ENCODE measurements at regions not wholly inside any gene's neighbourhood (a gene's known extent, or its start where the extent isn't known, plus 50 kb on each side); places are given as distances from the start of the nearest gene placed in this dataset.

- TF ChIP-seq CENPBD1 (CRISPR knock-in tag; IDR thresholded peaks at IDR 0.05; ENCODE audit: borderline replicate concordance, low read depth) = no peak
- TF ChIP-seq NONO (IDR thresholded peaks at IDR 0.05) = no peak
- no peak for TF ChIP-seq NONO (CRISPR knock-in tag; conservative IDR thresholded peaks at IDR 0.05)
- TF ChIP-seq ZNF354B (CRISPR knock-in tag; IDR thresholded peaks at IDR 0.05) = no peak
- TF ChIP-seq IRF2 (CRISPR knock-in tag; IDR thresholded peaks at IDR 0.05) = 0 out of 2 replicates have a peak, but pooled peaks have one; percentile 25
- no peak for TF ChIP-seq RNF219 (CRISPR knock-in tag; IDR thresholded peaks at IDR 0.05)
- no peak for TF ChIP-seq SSRP1 (CRISPR knock-in tag; IDR thresholded peaks at IDR 0.05)
- no peak for TF ChIP-seq RNF2 (conservative IDR thresholded peaks at IDR 0.05; ENCODE audit: low read depth)
- TF ChIP-seq ZNF766 (CRISPR knock-in tag; IDR thresholded peaks at IDR 0.05; ENCODE audit: borderline replicate concordance) = no peak
- no peak for TF ChIP-seq ZNF607 (CRISPR knock-in tag; IDR thresholded peaks at IDR 0.05; ENCODE audit: borderline replicate concordance)
- TF ChIP-seq IRF1 (CRISPR knock-in tag; IDR thresholded peaks at IDR 0.05; ENCODE audit: low read depth) = no peak
- no peak for TF ChIP-seq HOXA7 (CRISPR knock-in tag; IDR thresholded peaks at IDR 0.05)
- no peak for TF ChIP-seq NCOA1 (CRISPR knock-in tag; IDR thresholded peaks at IDR 0.05)
- no peak for TF ChIP-seq NFIB (CRISPR knock-in tag; IDR thresholded peaks at IDR 0.05; ENCODE audit: borderline replicate concordance)
- no peak for TF ChIP-seq ZNF264 (CRISPR knock-in tag; IDR thresholded peaks at IDR 0.05)
- no peak for TF ChIP-seq CENPX (CRISPR knock-in tag; IDR thresholded peaks at IDR 0.05)
- no peak for TF ChIP-seq RFXANK (CRISPR knock-in tag; IDR thresholded peaks at IDR 0.05)
- no peak for TF ChIP-seq ZNF788 (CRISPR knock-in tag; IDR thresholded peaks at IDR 0.05; ENCODE audit: borderline replicate concordance)
- no peak for TF ChIP-seq ZNF552 (CRISPR knock-in tag; IDR thresholded peaks at IDR 0.05; ENCODE audit: borderline replicate concordance)
- no peak for TF ChIP-seq CCAR2 (optimal IDR thresholded peaks at IDR 0.05; ENCODE audit: low read depth, low read length)
- no peak; the same call in 1 of the 2 replicates for TF ChIP-seq ZNF710 (CRISPR knock-in tag; IDR thresholded peaks at IDR 0.05; ENCODE audit: borderline replicate concordance)
- TF ChIP-seq CREB1 (IDR thresholded peaks at IDR 0.05) = peak; percentile 44
- TF ChIP-seq CREB1 (CRISPR knock-in tag; IDR thresholded peaks at IDR 0.05) = no peak
- TF ChIP-seq ZBTB7B (CRISPR knock-in tag; IDR thresholded peaks at IDR 0.05) = no peak
- TF ChIP-seq ZUFSP (CRISPR knock-in tag; IDR thresholded peaks at IDR 0.05; ENCODE audit: borderline replicate concordance) = no peak
Observed at GRCh38 chr17:77322514-77323412, 182.0 kb downstream of the SEC14L1 start (continued).

Measured in HepG2 (cell line).